Transverse colon (tissue), 4 donors: ENCODE measurements at regions not wholly inside any gene's neighbourhood (a gene's known extent, or its start where the extent isn't known, plus 50 kb on each side); places are given as distances from the start of the nearest gene placed in this dataset.
"Not testable (repeated sequence)": the region's sequence is repeated elsewhere in the genome, so short reads cannot be mapped to it uniquely, and the experiment has no call there.

Source experiments
- DNase-seq: peaks from one replicate; pipeline ENCODE4 v3.0.0-alpha.2; 2019
- H3K27ac ChIP-seq, 4 donors: fragments of 200-600 bp; sonication (generic); 2 replicates each; pipeline ENCODE4 v1.5.1; 2016 to 2018; ENCODE audit warnings: inconsistent platforms in 4 of 4
- H3K27me3 ChIP-seq: fragments of 200-600 bp; sonication (generic); 2 replicates; pipeline ENCODE4 v1.5.1; 2017; ENCODE audit warnings: inconsistent platforms
- H3K36me3 ChIP-seq, 4 donors: fragments of 200-600 bp; sonication (generic); 2 replicates each; pipeline ENCODE4 v1.5.1; 2017 to 2019; ENCODE audit warnings: inconsistent platforms in 4 of 4
- H3K4me1 ChIP-seq, 4 donors: fragments of 200-600 bp; sonication (generic); 2 replicates each; pipeline ENCODE4 v1.5.1; 2017 to 2020; ENCODE audit warnings: inconsistent platforms in 4 of 4
- H3K4me3 ChIP-seq, 4 donors: fragments of 200-600 bp; sonication (generic); 1 replicate in 1 of 4; 2 replicates in 3 of 4; pipeline versions ENCODE4 v1.5.1 to v1.6.1; 2017 to 2019; ENCODE audit warnings: inconsistent platforms in 4 of 4
- H3K9me3 ChIP-seq, 2 donors: fragments of 200-600 bp; sonication (generic); 2 replicates each; pipeline ENCODE4 v1.5.1; 2017 to 2019; ENCODE audit warnings: inconsistent platforms in 2 of 2
- CTCF ChIP-seq, 5 experiments: fragments of 200-600 bp in 3 of 5; fragments of 450-650 bp in 2 of 5; sonication (generic) in 3 of 5; IDR thresholded peaks; 1 replicate in 2 of 5; 2 replicates in 3 of 5; pipeline ENCODE4 v1.5.1; 2016 to 2017; ENCODE audit warnings: antibody characterized with exemption in 5 of 5, inconsistent platforms in 3 of 5, mild to moderate bottlenecking in 2 of 5, moderate library complexity in 1 of 5
- EP300 ChIP-seq: sonication (generic); formaldehyde crosslinking; IDR thresholded peaks from one replicate; pipeline ENCODE4 v1.6.1; 2017; ENCODE audit warnings: antibody characterized with exemption, low read depth
- POLR2A ChIP-seq: fragments of 450-650 bp; IDR thresholded peaks from one replicate; pipeline ENCODE4 v1.6.1; 2016; ENCODE audit warnings: antibody characterized with exemption, mild to moderate bottlenecking, moderate library complexity
- POLR2AphosphoS5 ChIP-seq, 3 donors: sonication (generic); formaldehyde crosslinking; IDR thresholded peaks; one replicate each; pipeline ENCODE4 v1.6.1; 2016; ENCODE audit warnings: antibody characterized with exemption in 3 of 3
- whole genome bisulfite sequencing, 2 donors: methylation state at CpG; one replicate each; pipeline ENCODE4 v1.1.5; 2018; ENCODE audit warnings: low coverage in 1 of 2; 5-methylcytosine and 5-hydroxymethylcytosine counted together
- in situ Hi-C, 4 donors: fragments of 200-750 bp; cut with MboI; loops; one replicate each; pipeline versions ENCODE4 v1.15.0 to v1.15.1; 2017; ENCODE audit warnings: low sequenced_read_pairs in 3 of 4, low pct_ligation_motif_present in 1 of 4, low pct_unique_long_range_greater_than_20kb in 1 of 4
- intact Hi-C: fragments of 100-400 bp; cut with DNase I; formaldehyde crosslinking; loops from one replicate; pipeline ENCODE4 v1.15.1; 2023; ENCODE audit warnings: low total_unique reads

GRCh38 chr12:93235881-93236280 is 141.8 kb upstream of the NUDT4 start:
- Histone ChIP-seq H3K9me3 (peaks cover 0 to 4% of the 10 kb centered on the region in 2 donors), H3K4me3 (no peak overlapping the region), H3K27me3 (no peaks in the 10 kb centered on the region), H3K4me1 (no peaks in the 10 kb centered on the region), H3K27ac (no peak overlapping the region), H3K36me3 (no peaks in the 10 kb centered on the region)
- TF ChIP-seq CTCF (IDR thresholded peaks at IDR 0.05) = no peak
- no peak for TF ChIP-seq EP300
- no peak for TF ChIP-seq POLR2AphosphoS5 (IDR thresholded peaks at IDR 0.05)
- TF ChIP-seq POLR2A = no peak
- WGBS, 2 donors = 93% methylated on average over 5 of the region's 5 CpGs; no CpG with 5 or more reads in 1 of the 2 donors
- no peak for DNase-seq
- in situ Hi-C loops = no loop called here
- intact Hi-C loops = no loop called here

DNA sequence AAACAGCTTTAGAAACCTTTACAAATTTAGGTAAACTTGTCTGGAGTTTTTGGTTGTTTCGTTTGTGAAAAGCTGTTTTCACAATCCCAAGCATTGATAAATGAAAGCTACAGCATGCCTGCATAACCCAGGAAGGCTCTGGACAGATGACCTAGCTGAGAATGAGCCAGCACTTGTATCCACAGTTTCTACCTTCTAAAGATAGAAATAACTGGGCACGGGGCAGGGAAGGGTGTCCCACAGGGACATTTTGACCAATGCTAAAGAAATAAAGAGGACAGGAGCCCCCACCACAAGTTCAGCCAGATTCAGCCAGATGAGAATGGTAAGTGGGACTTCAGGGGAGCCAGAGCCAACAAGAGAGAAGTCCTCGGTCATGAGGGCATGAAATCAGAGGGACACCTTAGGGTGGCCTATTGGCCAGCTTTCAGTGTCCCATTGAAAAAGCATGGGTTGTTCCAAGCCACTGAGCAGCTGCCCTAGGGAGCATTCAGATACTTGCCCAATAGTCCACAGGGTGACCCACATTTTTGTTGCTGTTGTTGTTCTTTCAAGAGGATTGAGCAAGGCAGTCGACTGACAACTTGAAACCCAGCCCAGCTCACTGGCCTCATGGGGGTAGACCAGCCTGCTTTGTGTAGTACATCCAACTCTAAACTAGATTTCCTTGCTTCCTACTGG is 140.3 kb upstream of the NUDT4 start:
- intact Hi-C loops (no loop called here), in situ Hi-C loops (no loop called here)
- Histone ChIP-seq H3K27me3 (no peaks in the 10 kb centered on the region), H3K4me1 (no peaks in the 10 kb centered on the region), H3K9me3 (peaks cover 0 to 4% of the 10 kb centered on the region in 2 donors), H3K4me3 (no peak overlapping the region), H3K36me3 (no peaks in the 10 kb centered on the region), H3K27ac (no peak overlapping the region)
- 87 to 93% methylated on average over 1 to 4 of the region's 4 CpGs for WGBS, 2 donors
- no peak for DNase-seq
- no peak for TF ChIP-seq POLR2A
- TF ChIP-seq EP300 = no peak
- TF ChIP-seq POLR2AphosphoS5 (IDR thresholded peaks at IDR 0.05) = no peak
- TF ChIP-seq CTCF (IDR thresholded peaks at IDR 0.05) = no peak

DNA sequence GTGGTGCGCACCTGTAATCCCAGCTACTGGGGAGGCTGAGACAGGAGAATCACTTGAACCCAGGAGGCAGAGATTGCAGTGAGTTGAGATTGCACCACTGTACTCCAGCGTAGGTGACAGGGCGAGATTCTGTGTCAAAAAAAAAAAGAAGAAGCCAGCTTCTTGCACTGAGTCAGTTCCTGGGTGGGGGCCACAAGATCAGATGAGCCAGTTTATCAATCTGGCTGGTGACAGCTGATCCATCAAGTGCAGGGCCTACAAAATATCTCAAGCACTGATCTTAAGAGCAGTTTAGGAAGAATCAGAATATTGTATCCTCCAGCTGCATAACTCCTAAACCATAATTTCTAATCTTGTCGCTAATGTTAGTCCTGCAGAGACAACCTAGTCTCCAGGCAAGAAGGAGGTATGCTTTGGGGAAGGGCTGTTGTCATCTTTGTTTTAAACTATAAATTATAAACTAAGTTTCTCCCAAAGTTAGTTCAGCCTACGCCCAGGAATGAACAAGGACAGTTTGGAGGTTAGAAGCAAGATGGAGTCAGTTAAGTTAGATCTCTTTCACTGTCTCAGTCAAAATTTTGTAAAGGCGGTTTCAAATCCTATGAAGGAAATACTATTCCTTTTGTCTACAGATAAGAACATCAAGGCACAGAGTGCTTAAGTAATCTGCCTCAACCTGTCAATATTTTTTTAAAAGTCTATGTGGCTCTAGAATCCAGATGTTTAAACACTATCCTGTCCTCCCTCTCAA is 139.0 kb upstream of the NUDT4 start:
- H3K4me3 ChIP-seq, DNase-seq, H3K9me3 ChIP-seq, H3K36me3 ChIP-seq, intact Hi-C loops, in situ Hi-C loops, H3K27ac ChIP-seq, H3K4me1 ChIP-seq, H3K27me3 ChIP-seq: not testable (repeated sequence)
- 94 to 95% methylated on average over 6 of the region's 6 CpGs for WGBS, 2 donors

- H3K27ac ChIP-seq, DNase-seq, H3K4me3 ChIP-seq, H3K36me3 ChIP-seq, H3K27me3 ChIP-seq, in situ Hi-C loops, intact Hi-C loops, H3K9me3 ChIP-seq: not testable (repeated sequence)
- peaks cover 13 to 16% (median 15%) of the 10 kb centered on the region in 4 donors for H3K4me1 ChIP-seq
- 92 to 100% methylated on average over 2 of the region's 2 CpGs for WGBS, 2 donors
Measured at GRCh38 chr12:93239789-93240188, 137.9 kb upstream of the NUDT4 start.

- intact Hi-C loops (no loop called here), in situ Hi-C loops (no loop called here)
- WGBS, 2 donors = 71 to 73% methylated on average over 6 of the region's 6 CpGs
- peaks cover 14 to 25% (median 19%) of the 10 kb centered on the region in 4 donors for H3K4me1 ChIP-seq
- H3K9me3 ChIP-seq = peaks cover 0 to 4% of the 10 kb centered on the region in 2 donors
- peak overlapping the region in 1 of 4 donors; percentile 66 for H3K27ac ChIP-seq
- TF ChIP-seq EP300 (no peak), POLR2AphosphoS5 (IDR thresholded peaks at IDR 0.05) (no peak), POLR2A (no peak), CTCF (IDR thresholded peaks at IDR 0.05) (no peak)
- no peak for DNase-seq
- no peaks in the 10 kb centered on the region for H3K27me3 ChIP-seq
- no peak overlapping the region for H3K4me3 ChIP-seq
- no peaks in the 10 kb centered on the region for H3K36me3 ChIP-seq
Measured at GRCh38 chr12:93242154-93242972, 135.4 kb upstream of the NUDT4 start.
